GM12878 (cell line): ENCODE measurements at regions not wholly inside any gene's neighbourhood (a gene's known extent, or its start where the extent isn't known, plus 50 kb on each side); places are given as distances from the start of the nearest gene placed in this dataset.

Experiments
- ATAC-seq: fragments of 200-7000 bp; cut with Tn5 transposase; 3 replicates; pipeline ENCODE4 v1.9.1; 2020; ENCODE audit warnings: mild to moderate bottlenecking, moderate library complexity
- BruUV-seq: library from RNA; stranded (reverse); fragments of 400-500 nt; replicated peaks from 2 replicates; lab custom pipeline; 2021; lab: Mats Ljungman, UMichigan
- CTCF ChIA-PET: fragments of 300-600 bp; sonication (Branson Sonifier 250); formaldehyde crosslinking; extraction: SDS; loops from one replicate; lab custom pipeline; 2021; ENCODE audit warnings: inconsistent platforms; lab: Yijun Ruan, JAX
- POLR2A ChIA-PET: fragments of 350-600 bp; formaldehyde crosslinking; extraction: SDS; loops from one replicate; lab custom pipeline; 2021; ENCODE audit warnings: inconsistent platforms; lab: Charles Lee
- RAD21 ChIA-PET: fragments of 300-600 bp; sonication (Branson Sonifier 250); formaldehyde crosslinking; loops from one replicate; lab custom pipeline; 2023; ENCODE audit warnings: antibody characterized with exemption; ENCODE audit not compliant: unreplicated experiment; lab: Charles Lee
- SMC1A ChIA-PET: fragments of 300-600 bp; sonication (Branson Sonifier 250); formaldehyde crosslinking; loops from one replicate; lab custom pipeline; 2023; ENCODE audit not compliant: unreplicated experiment, uncharacterized antibody; lab: Charles Lee
- DNase-seq: peaks from one replicate; pipeline ENCODE4 v3.0.0-alpha.2; 2011; ENCODE audit warnings: low read depth, low spot score
- FAIRE-seq: peaks from 3 replicates; lab custom pipeline; 2011; peaks lifted over from hg19 to GRCh38; lab: Jason Lieb, UNC
- H2AFZ ChIP-seq: 2 replicates; pipeline ENCODE4 v1.6.0; 2011; ENCODE audit warnings: low read depth, low read length, control low read depth; ENCODE audit not compliant: control insufficient read depth
- H3K27ac ChIP-seq: 2 replicates; pipeline ENCODE4 v1.5.1; 2011; ENCODE audit warnings: control low read depth; ENCODE audit not compliant: control insufficient read depth, insufficient read depth
- H3K27me3 ChIP-seq, 2 experiments: replicated peaks in 1 of 2; 2 replicates each; pipeline versions ENCODE4 v1.6.0 to v1.6.1; 2011; ENCODE audit warnings: low read length in 1 of 2; ENCODE audit not compliant: control insufficient read depth in 2 of 2, insufficient read depth in 2 of 2
- H3K36me3 ChIP-seq, 2 experiments: 2 replicates each; pipeline ENCODE4 v1.5.1; 2011; ENCODE audit warnings: low read length in 1 of 2; ENCODE audit not compliant: control insufficient read depth in 2 of 2, insufficient read depth in 2 of 2
- H3K4me1 ChIP-seq: 2 replicates; pipeline ENCODE4 v1.6.1; 2011; ENCODE audit warnings: mild to moderate bottlenecking, low read length, moderate library complexity, mixed read lengths; ENCODE audit not compliant: control insufficient read depth, insufficient read depth
- H3K4me2 ChIP-seq: 2 replicates; pipeline ENCODE4 v1.6.0; 2011; ENCODE audit warnings: control low read depth; ENCODE audit not compliant: control insufficient read depth, insufficient read depth
- H3K4me3 ChIP-seq: fragments of 200-600 bp; sonication (generic); 2 replicates; pipeline ENCODE4 v1.5.1; 2016
- H3K79me2 ChIP-seq: 2 replicates; pipeline ENCODE4 v1.6.0; 2011; ENCODE audit warnings: low read length; ENCODE audit not compliant: control insufficient read depth, insufficient read depth
- H3K9ac ChIP-seq: 2 replicates; pipeline ENCODE4 v1.8.0; 2011; ENCODE audit warnings: low read length, control low read depth, mixed read lengths; ENCODE audit not compliant: control insufficient read depth, insufficient read depth
- H3K9me3 ChIP-seq: replicated peaks from 3 replicates; pipeline ENCODE4 v1.5.1; 2011; ENCODE audit warnings: mild to moderate bottlenecking, low read length; ENCODE audit not compliant: control insufficient read depth, insufficient read depth
- H4K20me1 ChIP-seq: 2 replicates; pipeline ENCODE4 v1.6.0; 2011; ENCODE audit not compliant: control insufficient read depth, insufficient read depth
- BCL3 ChIP-seq: IDR thresholded peaks from 2 replicates; pipeline ENCODE4 v1.6.1; 2011; ENCODE audit warnings: borderline replicate concordance, low read depth, mild to moderate bottlenecking, moderate library complexity, low read length; ENCODE audit not compliant: insufficient read depth, poor library complexity, severe bottlenecking
- CEBPZ ChIP-seq: fragments of 150-350 bp; IDR thresholded peaks from 2 replicates; pipeline ENCODE4 v1.6.1; 2016; ENCODE audit warnings: low read depth, low read length
- CTCF ChIP-seq, 3 experiments: IDR thresholded peaks in 2 of 3; conservative IDR thresholded peaks in 1 of 3; 2 replicates each; pipeline ENCODE4 v1.5.1; 2011; ENCODE audit warnings: low read depth in 3 of 3, low read length in 3 of 3, mild to moderate bottlenecking in 3 of 3, control low read depth in 2 of 3, moderate library complexity in 2 of 3, inconsistent platforms in 1 of 3, mixed read lengths in 1 of 3; ENCODE audit not compliant: control insufficient read depth in 2 of 3, insufficient read depth in 1 of 3; ENCODE audit errors: extremely low read depth in 1 of 3
- HDAC2 ChIP-seq: fragments of 200-600 bp; sonication (generic); IDR thresholded peaks from 2 replicates; pipeline ENCODE4 v1.6.1; 2017
- KLF5 ChIP-seq: fragments of 450-650 bp; IDR thresholded peaks from 2 replicates; pipeline ENCODE4 v1.6.1; 2014; ENCODE audit warnings: mild to moderate bottlenecking; ENCODE audit not compliant: partially characterized antibody
- RELB ChIP-seq: fragments of 450-650 bp; IDR thresholded peaks from 2 replicates; pipeline ENCODE4 v1.6.1; 2017; ENCODE audit warnings: low read depth, mild to moderate bottlenecking, moderate library complexity
- SIN3A ChIP-seq: IDR thresholded peaks from 2 replicates; pipeline ENCODE4 v1.6.1; 2012; ENCODE audit warnings: low read depth, low read length, improper control_type of control experiment
- SREBF2 ChIP-seq: IDR thresholded peaks from 2 replicates; pipeline ENCODE4 v1.6.1; 2012; ENCODE audit warnings: mild to moderate bottlenecking, low read length
- SRF ChIP-seq, 2 experiments: IDR thresholded peaks; 2 replicates each; pipeline ENCODE4 v1.6.1; 2011; ENCODE audit warnings: low read depth in 2 of 2, low read length in 2 of 2, mild to moderate bottlenecking in 1 of 2, moderate library complexity in 1 of 2
- ZNF24 ChIP-seq: fragments of 450-650 bp; IDR thresholded peaks from 2 replicates; pipeline ENCODE4 v1.6.1; 2017; ENCODE audit warnings: antibody characterized with exemption, mild to moderate bottlenecking
- WGBS: methylation state at CpG from one replicate; pipeline ENCODE4 v1.1.6; 2016; ENCODE audit warnings: low lambda C conversion rate; ENCODE audit not compliant: insufficient replicate concordance, insufficient coverage; ENCODE audit errors: missing lambda C conversion rate; 5-methylcytosine and 5-hydroxymethylcytosine counted together
- in situ Hi-C: fragments of 300-500 bp; cut with MboI; formaldehyde crosslinking; loops from 9 replicates; pipeline ENCODE4 v1.14.3; 2018; ENCODE audit warnings: mixed read lengths
- intact Hi-C: fragments of 100-400 bp; cut with micrococcal nuclease; formaldehyde crosslinking; loops from one replicate; pipeline ENCODE4 v1.14.2; 2022; ENCODE audit not compliant: unreplicated experiment

GRCh38 chr20:24859539-24859938 is 89.5 kb upstream of the CST7 start:
- 70% methylated on average over 7 of the region's 8 CpGs for WGBS
- H3K79me2 ChIP-seq: no peaks in the 10 kb centered on the region
- peaks cover 5% of the 10 kb centered on the region for H3K9me3 ChIP-seq
- no peak overlapping the region for H3K27ac ChIP-seq
- ChIA-PET RAD21 (no interaction called here), CTCF (no interaction called here), SMC1A (no interaction called here), POLR2A (no interaction called here)
- H3K27me3 ChIP-seq: no peaks in the 10 kb centered on the region
- H3K4me3 ChIP-seq: no peak overlapping the region
- H3K4me1 ChIP-seq: no peaks in the 10 kb centered on the region
- no peaks in the 10 kb centered on the region for H4K20me1 ChIP-seq
- DNase-seq (no peak), FAIRE-seq (no peak), ATAC-seq (no peak)
- in situ Hi-C loops: no loop called here
- BruUV-seq: no TSS peak
- H2AFZ ChIP-seq: no peak overlapping the region
- no peak overlapping the region for H3K9ac ChIP-seq
- no peaks in the 10 kb centered on the region for H3K36me3 ChIP-seq
- TF ChIP-seq SRF (IDR thresholded peaks at IDR 0.05; ENCODE audit: low read depth in 2 of 2, low read length in 2 of 2) (peak in 1 of 2 experiments; percentile 1; a peak in 1 of 4 replicates), HDAC2 (no peak), ZNF24 (no peak), CTCF (IDR thresholded peaks at IDR 0.05 in 2 of 3, conservative IDR thresholded peaks at IDR 0.05 in 1 of 3; ENCODE audit: control insufficient read depth in 2 of 3, extremely low read depth in 1 of 3, insufficient read depth in 1 of 3, low read depth in 3 of 3, low read length in 3 of 3) (no peak), SIN3A (no peak), SREBF2 (no peak)
- H3K4me2 ChIP-seq: no peak overlapping the region
- intact Hi-C loops: no loop called here

GRCh38 chr20:24862186-24862585 is 86.9 kb upstream of the CST7 start:
- H3K9ac ChIP-seq: no peak overlapping the region
- ChIA-PET CTCF (no interaction called here), POLR2A (no interaction called here), SMC1A (no interaction called here), RAD21 (no interaction called here)
- no peaks in the 10 kb centered on the region for H4K20me1 ChIP-seq
- FAIRE-seq (no peak), ATAC-seq (no peak), DNase-seq (no peak)
- no peak overlapping the region for H3K27ac ChIP-seq
- no peak overlapping the region for H3K4me2 ChIP-seq
- H2AFZ ChIP-seq: no peak overlapping the region
- H3K36me3 ChIP-seq: no peaks in the 10 kb centered on the region
- intact Hi-C loops: no loop called here
- 45% methylated on average over 4 of the region's 4 CpGs for WGBS
- no peaks in the 10 kb centered on the region for H3K4me1 ChIP-seq
- no peaks in the 10 kb centered on the region for H3K79me2 ChIP-seq
- peaks cover 11% of the 10 kb centered on the region; the same call in 2 of the 3 replicates for H3K9me3 ChIP-seq
- no peak overlapping the region for H3K4me3 ChIP-seq
- BruUV-seq: no TSS peak
- in situ Hi-C loops: no loop called here
- no peaks in the 10 kb centered on the region for H3K27me3 ChIP-seq
- no peak for TF ChIP-seq BCL3
- TF ChIP-seq CEBPZ: no peak
- TF ChIP-seq KLF5: no peak
- TF ChIP-seq RELB: no peak
